Glutamatergic neuron (in vitro differentiated cells): ENCODE measurements at regions not wholly inside any gene's neighbourhood (a gene's known extent, or its start where the extent isn't known, plus 50 kb on each side); places are given as distances from the start of the nearest gene placed in this dataset.

Source experiments
- DNase-seq: peaks from one replicate; pipeline ENCODE4 v3.0.0; 2022
- H3K27ac Mint-ChIP-seq: one replicate; pipeline ENCODE4 v1.8.0; 2020; ENCODE audit warnings: mild to moderate bottlenecking, mixed read lengths, inconsistent platforms; ENCODE audit not compliant: unreplicated experiment
- H3K27me3 Mint-ChIP-seq: one replicate; pipeline ENCODE4 v1.8.0; 2020; ENCODE audit warnings: mild to moderate bottlenecking, moderate library complexity, mixed read lengths, inconsistent platforms; ENCODE audit not compliant: unreplicated experiment
- H3K36me3 Mint-ChIP-seq: one replicate; pipeline ENCODE4 v1.8.0; 2020; ENCODE audit warnings: mild to moderate bottlenecking, mixed read lengths, inconsistent platforms; ENCODE audit not compliant: unreplicated experiment
- H3K4me1 Mint-ChIP-seq: one replicate; pipeline ENCODE4 v1.8.0; 2020; ENCODE audit warnings: mild to moderate bottlenecking, low read depth, mixed read lengths, inconsistent platforms; ENCODE audit not compliant: unreplicated experiment
- H3K4me3 Mint-ChIP-seq: one replicate; pipeline ENCODE4 v1.8.0; 2020; ENCODE audit warnings: mild to moderate bottlenecking, mixed read lengths, inconsistent platforms; ENCODE audit not compliant: unreplicated experiment
- H3K9me3 Mint-ChIP-seq: one replicate; pipeline ENCODE4 v1.8.0; 2020; ENCODE audit warnings: mild to moderate bottlenecking, moderate library complexity, mixed read lengths, inconsistent platforms; ENCODE audit not compliant: unreplicated experiment
- CTCF ChIP-seq: fragments of 200-600 bp; sonication (generic); IDR thresholded peaks from one replicate; pipeline ENCODE4 v1.5.0; 2021; ENCODE audit not compliant: partially characterized antibody, unreplicated experiment

GRCh38 chr13:111064661-111065060, 50.4 kb upstream of the ARHGEF7 start:
- DNase-seq = no peak
- no peak for TF ChIP-seq CTCF
- H3K4me1 Mint-ChIP-seq = peaks cover 14% of the 10 kb centered on the region

DNA sequence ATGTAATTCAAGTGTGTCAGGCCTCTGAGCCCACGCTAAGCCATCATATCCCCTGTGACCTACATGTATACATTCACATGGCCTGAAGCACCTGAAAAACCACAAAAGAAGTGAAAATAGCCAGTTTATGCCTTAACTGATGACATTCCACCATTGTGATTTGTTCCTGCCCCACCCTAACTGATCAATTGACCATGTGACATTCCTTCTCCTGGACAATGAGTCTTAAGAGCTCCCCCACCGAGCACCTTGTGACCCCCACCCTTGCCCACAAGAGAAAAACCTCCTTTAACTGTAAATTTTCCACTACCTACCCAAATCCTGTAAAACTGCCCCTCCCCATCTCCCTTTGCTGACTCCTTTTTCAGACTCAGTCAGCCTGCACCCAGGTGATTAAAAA, 52.1 kb upstream of the ARHGEF7 start:
- DNase-seq = no peak
- TF ChIP-seq CTCF = no peak
- no peak overlapping the region for H3K4me3 Mint-ChIP-seq
- peaks cover 27% of the 10 kb centered on the region for H3K36me3 Mint-ChIP-seq
- H3K4me1 Mint-ChIP-seq = peaks cover 14% of the 10 kb centered on the region
- no peak overlapping the region for H3K27ac Mint-ChIP-seq
- peaks cover 2% of the 10 kb centered on the region for H3K27me3 Mint-ChIP-seq
- H3K9me3 Mint-ChIP-seq = peaks cover 3% of the 10 kb centered on the region

More at GRCh38 chr13:111064661-111065060, 50.4 kb upstream of the ARHGEF7 start:
- Mint-ChIP-seq H3K27ac (no peak overlapping the region), H3K27me3 (peaks cover 2% of the 10 kb centered on the region), H3K9me3 (peaks cover 2% of the 10 kb centered on the region), H3K4me3 (no peak overlapping the region), H3K36me3 (peaks cover 14% of the 10 kb centered on the region)

- TF ChIP-seq CTCF = no peak
- no peak overlapping the region for H3K4me3 Mint-ChIP-seq
These were observed 52.8 kb upstream of the ARHGEF7 start for GRCh38 chr13:111062305-111062704.

GRCh38 chr13:111061358-111062045, 53.6 kb upstream of the ARHGEF7 start:
- peaks cover 3% of the 10 kb centered on the region for H3K9me3 Mint-ChIP-seq
- H3K4me3 Mint-ChIP-seq = no peak overlapping the region
- peaks cover 33% of the 10 kb centered on the region for H3K36me3 Mint-ChIP-seq
- no peak for DNase-seq
- no peak overlapping the region for H3K27ac Mint-ChIP-seq
- peaks cover 14% of the 10 kb centered on the region for H3K4me1 Mint-ChIP-seq
- TF ChIP-seq CTCF = no peak
- peaks cover 2% of the 10 kb centered on the region for H3K27me3 Mint-ChIP-seq

More at GRCh38 chr13:111062305-111062704, 52.8 kb upstream of the ARHGEF7 start:
- peaks cover 3% of the 10 kb centered on the region for H3K9me3 Mint-ChIP-seq
- DNase-seq = no peak
- no peak overlapping the region for H3K27ac Mint-ChIP-seq
- peaks cover 2% of the 10 kb centered on the region for H3K27me3 Mint-ChIP-seq
- H3K36me3 Mint-ChIP-seq = peaks cover 33% of the 10 kb centered on the region
- peaks cover 14% of the 10 kb centered on the region for H3K4me1 Mint-ChIP-seq

- no peak overlapping the region for H3K4me3 Mint-ChIP-seq
- H3K9me3 Mint-ChIP-seq = peaks cover 3% of the 10 kb centered on the region
- peaks cover 6% of the 10 kb centered on the region for H3K4me1 Mint-ChIP-seq
- peaks cover 33% of the 10 kb centered on the region for H3K36me3 Mint-ChIP-seq
- DNase-seq = no peak
- H3K27ac Mint-ChIP-seq = no peak overlapping the region
- no peak for TF ChIP-seq CTCF
- H3K27me3 Mint-ChIP-seq = peaks cover 2% of the 10 kb centered on the region
These were observed 54.7 kb upstream of the ARHGEF7 start for GRCh38 chr13:111060237-111060919.
